ENCODE measurements at regions not wholly inside any gene's neighbourhood (a gene's known extent, or its start where the extent isn't known, plus 50 kb on each side); places are given as distances from the start of the nearest gene placed in this dataset.

- TF ChIP-seq POLR2A (IDR thresholded peaks at IDR 0.05) (no peak), CTCF (IDR thresholded peaks at IDR 0.05) (no peak)
These were observed 277.4 kb upstream of the USP9Y start for GRCh38 chrY:12423416-12424252.
